ENCODE measurements at regions not wholly inside any gene's neighbourhood (a gene's known extent, or its start where the extent isn't known, plus 50 kb on each side); places are given as distances from the start of the nearest gene placed in this dataset.

- TF ChIP-seq GATA2 (IDR thresholded peaks at IDR 0.05; ENCODE audit: low read depth, low read length), result no peak
- no peak for TF ChIP-seq GATA3 (IDR thresholded peaks at IDR 0.05; ENCODE audit: low read depth, low read length)
These were observed 121.2 kb downstream of the THBS2 start for GRCh38 chr6:169132352-169132940.

Data from SH-SY5Y (cell line).